ENCODE measurements at regions not wholly inside any gene's neighbourhood (a gene's known extent, or its start where the extent isn't known, plus 50 kb on each side); places are given as distances from the start of the nearest gene placed in this dataset.

- DNase-seq, result peak; percentile 8
Observed at GRCh38 chr11:120061036-120061760, 76.7 kb downstream of the TRIM29 start.

DNA sequence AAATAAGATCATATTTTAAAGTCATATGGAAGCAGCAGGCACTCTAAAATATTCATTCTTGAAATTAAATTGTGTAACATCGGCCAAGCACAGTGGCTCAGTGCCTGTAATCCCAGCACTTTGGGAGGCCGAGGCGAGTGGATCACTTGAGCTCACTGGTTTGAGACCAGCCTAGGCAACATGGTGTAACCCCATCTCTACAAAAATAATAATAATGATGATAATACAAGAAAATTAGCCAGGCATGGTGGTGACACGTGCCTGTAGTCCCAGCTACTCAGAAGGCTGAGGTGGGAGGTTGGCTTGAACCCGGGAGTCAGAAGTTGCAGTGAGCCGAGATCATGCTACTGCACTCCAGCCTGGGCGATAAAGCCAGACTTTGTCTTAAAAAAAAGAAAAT is 77.4 kb downstream of the TRIM29 start:
- DNase-seq, result peak; percentile 8

DNA sequence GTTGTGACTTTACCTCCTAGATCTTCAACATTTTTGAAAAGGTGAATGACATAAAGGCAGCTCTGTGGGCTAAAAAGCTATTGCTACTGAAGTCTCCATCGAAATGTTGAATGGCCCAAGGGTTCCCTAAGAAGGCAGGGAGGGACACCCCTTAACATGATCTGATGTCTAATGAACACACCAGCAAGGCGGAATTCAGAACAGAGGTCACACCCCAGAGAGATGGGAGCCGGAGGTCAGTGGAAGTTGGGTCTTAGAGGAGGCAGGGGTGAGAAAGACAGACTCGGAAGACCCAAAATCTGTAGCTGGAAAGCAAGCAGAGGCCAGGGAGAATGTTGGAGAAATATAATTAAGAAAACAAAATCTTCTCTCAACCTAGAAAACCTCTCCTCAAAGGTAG is 79.0 kb downstream of the TRIM29 start:
- DNase-seq, result peak; percentile 9

DNA sequence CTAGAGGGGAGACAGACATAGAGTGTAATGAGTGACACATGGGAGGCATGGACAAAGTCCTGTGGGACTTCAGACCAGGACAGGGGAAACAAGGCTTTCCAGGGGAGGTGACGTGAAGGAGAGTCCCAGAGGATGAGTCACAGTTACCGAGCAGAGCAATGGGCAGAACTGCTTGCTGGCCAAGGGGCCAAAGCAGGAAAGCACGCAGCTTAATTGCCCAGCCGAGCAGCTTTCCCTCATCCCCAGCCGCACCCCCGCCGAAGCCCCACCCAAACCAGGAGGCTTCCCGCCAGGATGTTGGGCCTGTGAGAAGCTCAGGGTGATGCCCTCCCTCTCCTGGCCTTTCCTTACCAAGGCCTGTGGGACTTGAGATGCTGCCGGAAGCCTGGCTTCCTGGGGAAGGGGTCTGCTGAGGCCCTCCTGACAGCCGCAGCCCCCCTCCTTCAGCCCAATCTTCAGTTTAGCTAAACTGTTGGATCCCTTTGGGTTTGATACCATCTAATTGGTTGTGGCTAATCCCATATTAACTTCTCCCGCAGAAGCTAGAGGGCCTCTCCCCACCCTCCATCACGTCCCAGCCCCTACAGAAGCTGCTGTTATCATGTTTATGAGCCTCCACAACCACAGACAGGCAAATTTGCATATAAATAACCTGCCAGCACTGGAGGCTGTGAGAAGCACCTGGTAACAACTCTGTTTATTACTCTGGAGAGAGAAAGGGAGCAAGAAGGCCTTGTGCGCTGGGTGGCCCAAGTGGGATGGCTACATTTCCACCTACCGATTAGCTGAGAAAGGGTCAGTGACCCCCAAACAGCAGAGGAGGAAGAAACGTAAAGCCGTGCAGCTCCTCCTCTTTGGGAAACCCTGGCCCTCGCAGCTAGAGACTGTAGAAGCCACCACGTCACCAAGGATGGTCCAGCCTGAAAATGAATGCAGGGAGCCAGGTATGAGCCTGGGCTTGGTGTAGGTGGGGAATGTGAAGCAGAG is 80.0 kb downstream of the TRIM29 start:
- peak; percentile 27 for DNase-seq

GRCh38 chr11:120057028-120057330 is 80.9 kb downstream of the TRIM29 start:
- no peak for DNase-seq

DNA sequence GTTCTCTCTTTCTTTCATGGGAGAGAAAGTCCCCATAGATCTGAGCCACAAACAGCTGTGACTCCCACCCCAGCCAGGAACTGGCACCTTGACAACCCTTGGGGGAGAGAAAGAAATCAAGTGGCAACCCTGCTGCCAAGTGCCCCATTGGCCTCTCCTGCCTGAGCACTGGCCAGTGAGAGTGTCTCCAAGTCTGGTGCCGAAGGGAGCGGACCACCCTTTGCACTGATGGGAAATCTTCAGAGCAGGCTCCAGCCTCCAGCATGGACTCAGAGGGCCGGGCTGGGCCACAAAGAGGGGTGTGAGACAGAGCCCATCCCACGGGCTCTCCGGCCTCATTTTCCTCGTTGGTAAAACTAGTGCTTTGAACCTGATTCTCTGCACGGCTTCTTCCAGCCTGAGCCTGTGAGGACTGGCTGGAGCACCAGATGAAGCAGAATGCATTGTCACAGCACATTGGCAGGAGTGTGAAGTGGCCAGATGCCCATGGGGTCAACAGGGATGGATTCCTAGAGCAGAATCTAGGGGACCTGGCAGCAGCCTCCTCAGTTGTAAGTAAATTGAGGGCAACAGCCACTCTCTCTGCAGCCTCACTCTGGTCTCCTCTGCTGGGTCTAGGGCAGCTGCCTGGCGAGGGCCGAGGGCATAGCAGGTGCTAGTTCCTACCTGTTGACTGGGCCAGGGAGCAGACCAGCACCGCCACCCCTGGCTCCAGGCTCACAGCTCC is 81.4 kb downstream of the TRIM29 start:
- DNase-seq, result peak; percentile 11

- DNase-seq, result peak; percentile 2
Observed at GRCh38 chr11:120055646-120056045, 82.3 kb downstream of the TRIM29 start.

DNA sequence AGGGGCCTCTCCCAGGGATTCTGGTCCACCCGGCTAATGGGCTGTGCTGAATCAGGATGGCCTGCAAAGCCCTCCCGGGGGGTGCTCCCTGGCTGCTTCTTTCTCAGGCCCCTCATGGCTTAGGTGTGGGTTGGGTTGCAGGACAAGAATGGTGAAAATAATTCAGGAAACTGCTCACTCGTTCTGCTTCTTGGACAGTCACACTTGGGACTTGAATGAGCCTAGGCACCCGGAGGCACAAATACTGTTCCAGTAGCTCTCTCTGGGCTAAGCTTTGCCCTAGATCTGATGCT is 83.2 kb downstream of the TRIM29 start:
- DNase-seq, result no peak

GRCh38 chr11:120054016-120054752 is 83.7 kb downstream of the TRIM29 start:
- peak; percentile 11 for DNase-seq

DNA sequence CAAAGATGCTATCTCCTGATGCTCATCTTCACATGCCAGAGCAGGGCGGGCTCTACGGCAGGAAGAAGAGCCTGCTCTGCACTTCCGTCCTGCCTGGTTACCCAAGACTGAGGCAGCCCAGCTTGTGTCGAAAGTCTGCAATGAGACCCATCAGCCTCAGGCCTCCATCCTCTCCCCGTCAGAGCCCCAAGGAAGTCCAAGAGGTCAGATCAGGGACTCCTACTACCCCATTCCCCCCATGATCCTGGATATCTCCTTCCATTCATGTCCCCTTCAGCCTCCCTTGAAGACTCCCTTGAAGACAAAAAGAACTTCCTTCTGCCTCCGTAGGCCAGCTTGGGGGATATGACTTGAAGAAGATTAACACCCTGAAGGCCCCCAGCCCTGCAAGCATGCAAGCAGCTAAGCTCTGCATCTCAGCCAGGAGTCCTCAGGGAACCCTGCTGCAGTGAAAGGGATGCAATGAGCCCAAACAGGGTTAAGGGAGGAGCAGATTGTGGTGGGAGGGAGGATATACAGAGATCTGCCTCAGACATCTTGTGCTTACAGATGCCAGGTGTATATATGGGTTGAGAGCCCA is 85.6 kb downstream of the TRIM29 start:
- peak; percentile 5 for DNase-seq

- peak; percentile 15 for DNase-seq
Observed at GRCh38 chr11:120044011-120044675, 93.8 kb downstream of the TRIM29 start.

DNA sequence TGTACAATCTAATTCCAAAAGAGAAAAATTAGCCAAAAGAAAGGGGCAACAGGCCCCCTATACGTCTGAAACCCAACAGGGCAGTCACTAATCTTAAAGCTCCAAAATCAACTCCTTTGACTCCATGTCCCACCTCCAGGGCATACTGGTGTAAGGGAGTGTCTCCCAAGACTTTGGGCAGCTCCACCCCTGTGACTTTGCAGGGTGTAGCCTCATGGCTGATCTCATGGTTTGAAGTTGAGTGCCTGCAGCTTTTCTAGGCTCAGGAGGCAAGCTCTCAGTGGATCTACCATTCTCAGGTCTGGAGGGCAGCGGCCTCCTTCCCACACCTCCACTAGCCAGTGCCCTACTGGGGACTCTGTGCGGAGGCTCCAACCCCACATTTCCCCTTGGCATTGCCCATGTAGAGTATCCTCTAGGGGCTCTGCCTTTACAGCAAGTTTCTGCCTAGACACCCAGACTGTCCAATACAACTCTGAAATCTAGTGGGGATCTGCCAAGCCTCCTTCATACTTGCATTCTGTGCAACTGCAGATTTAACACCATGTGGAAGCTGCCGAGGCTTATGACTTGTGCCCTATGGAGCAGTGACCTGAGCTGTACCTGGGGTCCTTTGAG is 94.5 kb downstream of the TRIM29 start:
- DNase-seq, result no peak

DNA sequence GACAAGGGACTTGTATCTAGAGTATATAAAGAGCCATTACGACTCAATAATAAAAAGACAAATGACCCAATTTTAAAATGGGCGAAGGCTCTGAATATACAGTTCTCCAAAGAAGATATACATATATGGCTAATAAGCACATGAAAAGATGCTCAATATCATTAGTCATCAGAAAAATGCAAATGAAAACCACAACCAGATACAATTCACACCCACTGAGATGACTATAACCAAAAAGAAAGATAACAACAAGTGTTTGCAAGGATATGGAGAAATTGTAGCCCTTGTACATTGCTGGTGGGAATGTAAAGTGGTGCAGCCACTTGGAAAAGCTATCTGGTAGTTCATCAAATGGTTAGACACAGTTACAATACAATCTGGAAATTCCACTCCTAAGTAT is 96.3 kb downstream of the TRIM29 start:
- DNase-seq, result no peak

- DNase-seq, result peak; percentile 49
Observed at GRCh38 chr11:120040151-120040840, 97.6 kb downstream of the TRIM29 start.

- peak; percentile 2 for DNase-seq
Observed at GRCh38 chr11:120039039-120039438, 98.9 kb downstream of the TRIM29 start.

DNA sequence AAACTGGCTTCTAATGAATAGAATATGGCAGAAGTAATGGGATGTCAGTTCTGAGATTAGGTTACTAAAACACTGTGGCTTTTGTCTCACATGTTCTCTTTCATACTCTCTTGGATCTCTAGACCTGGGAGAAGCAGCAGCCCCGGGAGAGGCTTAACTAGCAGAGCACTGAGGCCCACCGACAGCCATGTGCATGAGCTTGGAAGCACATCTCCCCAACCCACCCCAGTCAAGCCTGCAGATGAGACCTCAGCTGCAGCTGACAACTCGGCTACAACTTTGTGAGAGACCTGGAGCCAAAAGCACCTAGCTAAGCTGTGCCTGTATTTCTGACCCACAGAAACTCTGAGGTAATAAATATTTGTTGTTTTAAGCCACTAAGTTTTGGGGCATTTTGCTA is 100.8 kb downstream of the TRIM29 start:
- peak; percentile 6 for DNase-seq

GRCh38 chr11:120035756-120036155 is 102.2 kb downstream of the TRIM29 start:
- DNase-seq, result no peak

DNA sequence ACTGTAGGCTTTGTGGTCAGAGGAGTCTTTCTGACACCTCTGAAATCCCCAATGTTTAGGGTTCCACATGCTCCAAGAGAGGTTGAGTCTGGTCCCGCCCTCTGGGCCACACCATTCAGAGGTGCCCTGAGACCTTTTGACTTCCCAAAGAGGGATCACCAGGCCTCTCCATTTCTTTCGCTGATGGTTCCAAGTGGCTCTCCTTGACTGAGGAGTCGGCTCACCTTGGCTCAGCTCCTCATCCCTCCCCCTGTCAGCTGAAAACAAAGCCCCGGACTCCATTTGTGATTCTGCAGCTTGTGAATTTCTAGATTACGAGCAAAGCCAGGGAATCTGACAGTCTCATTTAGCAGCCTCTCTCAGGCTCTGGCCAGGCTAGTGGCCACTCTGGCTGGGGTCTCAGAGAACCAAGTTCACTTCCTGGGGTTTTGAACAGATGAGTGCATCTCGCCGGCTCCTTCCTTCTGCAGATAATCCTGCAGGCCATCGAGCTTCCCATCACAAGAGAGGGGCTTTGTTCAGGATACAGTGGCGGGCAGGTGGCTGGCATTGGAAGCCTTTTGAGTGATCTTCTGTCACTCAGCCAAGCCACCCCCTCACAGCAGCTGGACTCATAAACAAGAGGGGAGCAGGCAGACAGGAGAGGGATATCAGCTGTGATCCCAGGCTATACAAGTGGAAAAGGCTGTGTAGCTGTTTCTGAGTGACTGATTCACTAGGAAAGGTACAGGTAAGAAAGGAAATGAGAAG is 102.9 kb downstream of the TRIM29 start:
- peak; percentile 82 for DNase-seq

GRCh38 chr11:120034176-120034875 is 103.6 kb downstream of the TRIM29 start:
- peak; percentile 2 for DNase-seq

Measured in right hindlimb (tissue), 1 donor.